Left lung (tissue), 4 donors: ENCODE measurements at regions not wholly inside any gene's neighbourhood (a gene's known extent, or its start where the extent isn't known, plus 50 kb on each side); places are given as distances from the start of the nearest gene placed in this dataset.

Experiments
- ATAC-seq: fragments of 200-7000 bp; cut with Tn5 transposase; one replicate; pipeline ENCODE4 v1.9.1; 2020; ENCODE audit warnings: moderate library complexity
- DNase-seq, 4 donors: peaks; one replicate each; pipeline ENCODE4 v3.0.0-alpha.2; 2013 to 2020
- H3K27ac ChIP-seq, 2 donors: fragments of 200-600 bp; sonication (generic) in 1 of 2; one replicate each; pipeline versions ENCODE4 v1.5.0 to v1.8.0; 2020 to 2021
- H3K27me3 ChIP-seq, 2 donors: fragments of 200-600 bp; sonication (generic) in 1 of 2; one replicate each; pipeline versions ENCODE4 v1.5.0 to v1.8.0; 2020 to 2021
- H3K36me3 ChIP-seq, 2 donors: fragments of 200-600 bp; sonication (generic) in 1 of 2; one replicate each; pipeline versions ENCODE4 v1.5.0 to v1.8.0; 2020 to 2021
- H3K4me1 ChIP-seq, 2 donors: fragments of 200-600 bp; one replicate each; pipeline ENCODE4 v1.8.0; 2021
- H3K4me3 ChIP-seq, 2 donors: fragments of 200-600 bp; sonication (generic) in 1 of 2; one replicate each; pipeline versions ENCODE4 v1.5.0 to v1.8.0; 2020 to 2021; ENCODE audit warnings: mild to moderate bottlenecking in 1 of 2
- H3K9me3 ChIP-seq, 2 donors: fragments of 200-600 bp; sonication (generic) in 1 of 2; one replicate each; pipeline versions ENCODE4 v1.5.0 to v1.8.0; 2020 to 2021
- intact Hi-C, 2 donors: fragments of 100-400 bp; cut with DNase I; formaldehyde crosslinking; loops; one replicate each; pipeline versions ENCODE4 v1.11.2 to v1.14.2; 2022
- TF ChIP-seq, protein P1 (sequence below), 2 donors: fragments of 200-600 bp; sonication (generic) in 1 of 2; IDR thresholded peaks; one replicate each; pipeline versions ENCODE4 v1.5.0 to v1.8.0; 2021; ENCODE audit warnings: antibody characterized with exemption in 2 of 2
- donor health status: DM: no; HTN: yes; CAD: no.
- donor health status: DM: no; HTN: no; CAD: no.

DNA sequence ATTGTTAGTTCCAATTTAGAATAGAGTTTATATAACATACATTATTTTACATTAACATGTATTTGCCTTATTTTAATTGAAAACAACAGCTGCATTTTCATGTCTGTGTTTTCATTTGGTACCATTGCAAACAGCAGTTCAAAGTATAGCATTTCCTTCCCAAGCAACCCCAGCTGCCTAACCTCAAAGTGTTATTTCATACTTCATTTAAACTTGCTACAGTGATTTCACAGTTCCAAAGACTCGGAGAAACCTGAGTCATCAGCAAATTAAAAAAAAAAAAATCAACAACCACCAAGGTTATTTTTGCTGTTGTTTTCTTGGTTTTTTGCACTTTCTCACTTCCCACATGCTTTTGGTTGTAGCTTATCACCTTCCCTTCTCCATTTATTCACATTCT is 236.5 kb upstream of the SPHKAP start:
- Histone ChIP-seq H3K4me1 (no peaks in the 10 kb centered on the region), H3K36me3 (no peaks in the 10 kb centered on the region), H3K9me3 (no peaks in the 10 kb centered on the region), H3K27me3 (no peaks in the 10 kb centered on the region), H3K4me3 (no peak overlapping the region), H3K27ac (no peak overlapping the region)
- DNase-seq (peak in 2 of 4 donors; percentile 33 to 69), ATAC-seq (no peak)
- TF ChIP-seq, protein P1, sequence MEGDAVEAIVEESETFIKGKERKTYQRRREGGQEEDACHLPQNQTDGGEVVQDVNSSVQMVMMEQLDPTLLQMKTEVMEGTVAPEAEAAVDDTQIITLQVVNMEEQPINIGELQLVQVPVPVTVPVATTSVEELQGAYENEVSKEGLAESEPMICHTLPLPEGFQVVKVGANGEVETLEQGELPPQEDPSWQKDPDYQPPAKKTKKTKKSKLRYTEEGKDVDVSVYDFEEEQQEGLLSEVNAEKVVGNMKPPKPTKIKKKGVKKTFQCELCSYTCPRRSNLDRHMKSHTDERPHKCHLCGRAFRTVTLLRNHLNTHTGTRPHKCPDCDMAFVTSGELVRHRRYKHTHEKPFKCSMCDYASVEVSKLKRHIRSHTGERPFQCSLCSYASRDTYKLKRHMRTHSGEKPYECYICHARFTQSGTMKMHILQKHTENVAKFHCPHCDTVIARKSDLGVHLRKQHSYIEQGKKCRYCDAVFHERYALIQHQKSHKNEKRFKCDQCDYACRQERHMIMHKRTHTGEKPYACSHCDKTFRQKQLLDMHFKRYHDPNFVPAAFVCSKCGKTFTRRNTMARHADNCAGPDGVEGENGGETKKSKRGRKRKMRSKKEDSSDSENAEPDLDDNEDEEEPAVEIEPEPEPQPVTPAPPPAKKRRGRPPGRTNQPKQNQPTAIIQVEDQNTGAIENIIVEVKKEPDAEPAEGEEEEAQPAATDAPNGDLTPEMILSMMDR (IDR thresholded peaks at IDR 0.05) = no peak
- intact Hi-C loops = no loop called here

DNA sequence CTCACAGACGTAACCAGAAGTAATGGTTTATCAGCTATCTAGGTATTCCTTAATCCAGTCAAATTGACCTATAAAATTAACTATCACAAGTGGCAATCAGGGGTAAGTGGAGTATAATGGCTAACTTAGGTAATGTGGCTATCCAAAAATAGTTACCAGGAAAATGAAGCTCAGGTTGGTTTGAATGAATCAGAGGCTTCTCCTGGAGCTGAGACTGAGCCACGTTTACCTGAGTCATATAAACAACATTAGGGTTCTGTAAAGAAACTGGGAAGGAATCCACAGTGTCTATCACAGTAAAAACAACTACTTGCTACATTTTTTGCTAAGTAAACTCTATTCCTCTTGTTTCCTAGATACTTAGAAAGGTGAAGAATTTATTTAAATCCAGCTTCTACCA is 236.0 kb upstream of the SPHKAP start:
- Histone ChIP-seq H3K36me3 (no peaks in the 10 kb centered on the region), H3K4me3 (no peak overlapping the region), H3K9me3 (no peaks in the 10 kb centered on the region), H3K27me3 (no peaks in the 10 kb centered on the region), H3K27ac (no peak overlapping the region), H3K4me1 (no peaks in the 10 kb centered on the region)
- intact Hi-C loops = no loop called here
- ATAC-seq (peak; percentile 42), DNase-seq (no peak)
- TF ChIP-seq, protein P1 (IDR thresholded peaks at IDR 0.05) = no peak

DNA sequence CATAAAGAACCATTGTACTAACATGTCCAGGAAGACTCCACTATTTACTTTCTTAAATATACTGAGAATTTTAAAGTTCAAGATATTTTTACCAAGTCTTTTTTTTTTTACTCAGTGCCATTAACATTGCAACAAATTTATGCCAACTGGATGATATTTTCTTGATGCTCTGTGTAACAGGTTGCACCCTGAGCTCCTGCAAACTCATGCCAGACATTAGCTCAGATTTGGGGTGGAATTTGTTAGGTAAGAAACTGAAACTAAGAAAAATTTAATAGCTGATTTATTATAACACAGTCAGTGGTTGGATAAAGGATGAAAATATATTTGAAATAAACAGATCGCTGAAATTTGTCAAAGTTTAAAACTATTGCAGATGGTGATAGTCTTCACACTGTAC is 228.6 kb upstream of the SPHKAP start:
- no peaks in the 10 kb centered on the region for H3K9me3 ChIP-seq

DNA sequence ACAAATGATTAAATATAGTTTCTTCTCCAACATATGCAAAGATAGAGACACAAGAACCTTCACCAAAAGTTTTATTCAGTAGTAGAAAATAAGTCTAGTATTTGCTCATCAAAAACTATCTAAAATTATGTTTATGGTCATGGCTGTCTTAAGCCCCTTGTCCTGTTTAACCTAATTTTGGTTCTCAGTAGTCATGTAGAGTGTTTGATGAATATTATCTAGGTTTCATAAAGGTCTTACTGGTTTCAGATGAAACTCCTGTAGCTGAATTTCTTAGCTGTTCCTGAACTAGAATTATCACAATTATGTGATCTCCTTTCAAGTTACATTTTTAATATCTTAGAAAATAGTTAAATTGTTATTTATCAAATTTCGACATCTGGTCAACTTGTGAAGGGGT is 228.0 kb upstream of the SPHKAP start:
- no peaks in the 10 kb centered on the region for H3K27me3 ChIP-seq
- no peak overlapping the region for H3K4me3 ChIP-seq
- no peaks in the 10 kb centered on the region for H3K36me3 ChIP-seq
- no peaks in the 10 kb centered on the region for H3K9me3 ChIP-seq
- TF ChIP-seq, protein P1 (IDR thresholded peaks at IDR 0.05) = no peak
- intact Hi-C loops = no loop called here
- DNase-seq (no peak), ATAC-seq (no peak)
- no peak overlapping the region for H3K27ac ChIP-seq
- H3K4me1 ChIP-seq = no peaks in the 10 kb centered on the region

More for the DNA sequence above, 228.6 kb upstream of the SPHKAP start:
- H3K4me1 ChIP-seq = no peaks in the 10 kb centered on the region
- DNase-seq = no peak
- H3K27me3 ChIP-seq = no peaks in the 10 kb centered on the region
- TF ChIP-seq, protein P1 (IDR thresholded peaks at IDR 0.05) = no peak
- intact Hi-C loops = no loop called here
- ATAC-seq = no peak
- H3K27ac ChIP-seq = no peak overlapping the region
- H3K4me3 ChIP-seq = no peak overlapping the region
- no peaks in the 10 kb centered on the region for H3K36me3 ChIP-seq

DNA sequence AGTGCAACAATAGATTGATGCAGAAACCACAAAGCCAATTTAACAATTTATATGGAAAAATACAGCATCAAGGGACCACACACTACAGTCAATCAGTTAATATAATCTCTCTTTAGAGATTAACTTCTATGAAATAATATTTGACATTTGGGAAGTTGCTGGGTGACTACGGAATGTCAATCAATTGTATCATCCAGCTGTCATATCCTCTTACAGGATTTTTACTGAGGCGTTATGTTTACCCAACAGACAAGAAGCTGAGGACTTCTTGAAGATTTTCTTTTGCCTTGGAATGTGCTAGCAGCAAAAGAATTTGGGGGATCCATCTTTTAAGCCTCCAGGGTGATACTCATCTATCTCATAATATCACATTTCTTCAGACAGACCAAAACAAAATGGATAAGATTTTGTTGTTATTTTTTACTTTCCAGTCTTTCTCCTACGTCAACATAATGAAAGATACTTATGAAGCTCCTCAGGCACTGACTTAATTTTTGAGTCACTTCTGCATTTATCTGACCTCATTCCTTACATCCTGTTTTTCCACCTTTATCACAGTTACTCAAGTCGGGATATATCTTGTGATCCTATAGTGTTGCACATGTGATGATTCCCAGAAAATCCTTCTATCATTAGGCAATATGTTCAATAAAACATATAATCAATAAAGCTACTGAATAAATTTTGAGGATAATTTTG is 227.2 kb upstream of the SPHKAP start:
- DNase-seq = no peak
- Histone ChIP-seq H3K9me3 (peaks cover 0 to under 1% of the 10 kb centered on the region in 2 donors), H3K27ac (no peak overlapping the region), H3K4me1 (no peaks in the 10 kb centered on the region), H3K4me3 (no peak overlapping the region), H3K36me3 (no peaks in the 10 kb centered on the region), H3K27me3 (no peaks in the 10 kb centered on the region)
- TF ChIP-seq, protein P1 (IDR thresholded peaks at IDR 0.05) = no peak
- intact Hi-C loops = no loop called here
- ATAC-seq = no peak
